ENCODE measurements at regions not wholly inside any gene's neighbourhood (a gene's known extent, or its start where the extent isn't known, plus 50 kb on each side); places are given as distances from the start of the nearest gene placed in this dataset.

DNA sequence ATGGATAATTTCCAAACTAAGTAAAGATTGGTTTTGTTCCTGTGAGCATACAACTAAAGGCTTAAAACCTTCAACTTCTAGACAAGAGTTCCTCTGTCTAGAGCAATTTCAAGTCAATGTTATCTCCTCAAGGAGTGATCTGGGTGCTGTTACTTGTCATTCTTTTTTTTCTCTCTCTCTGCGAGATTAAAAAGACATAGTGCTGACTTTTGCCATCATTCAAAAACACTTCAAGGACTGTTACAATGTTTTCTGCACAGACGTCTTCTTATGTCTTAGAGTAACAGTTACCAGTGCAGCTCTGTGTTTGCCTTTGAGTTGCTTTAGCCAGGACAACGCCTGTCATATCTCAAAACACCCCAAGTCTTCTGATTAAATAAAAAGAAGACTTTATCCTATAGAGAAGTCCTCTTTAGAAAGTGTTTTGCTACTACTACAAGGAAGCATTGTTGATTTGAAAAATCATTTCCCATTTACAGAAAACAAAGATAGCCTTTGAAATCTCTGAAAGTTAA is 263.5 kb upstream of the FERD3L start:
- Histone ChIP-seq H2BK15ac (ENCODE audit: low read length) (no peak overlapping the region), H4K5ac (ENCODE audit: insufficient read length, low read depth, low read length) (no peak overlapping the region), H3K4ac (replicated peaks; ENCODE audit: insufficient read length, low read depth, low read length) (no peak overlapping the region), H3K27me3 (replicated peaks in 1 of 4; ENCODE audit: control insufficient read depth in 3 of 4, extremely low read depth in 1 of 4, insufficient read depth in 3 of 4, low read length in 3 of 4) (no peaks in the 10 kb centered on the region), H3K79me1 (ENCODE audit: low read depth, low read length) (no peaks in the 10 kb centered on the region), H3K36me3 (ENCODE audit: control insufficient read depth in 2 of 4, insufficient read depth in 4 of 4, low read length in 3 of 4) (no peaks in the 10 kb centered on the region), H3K23ac (ENCODE audit: insufficient read length) (no peak overlapping the region), H3K9me3 (ENCODE audit: insufficient read depth in 2 of 2, low read depth in 1 of 2, low read length in 1 of 2) (no peaks in the 10 kb centered on the region), H3K14ac (ENCODE audit: insufficient read length) (no peak overlapping the region), H3K27ac (ENCODE audit: low read depth, low read length) (no peak overlapping the region), H3K23me2 (ENCODE audit: low read depth, low read length) (no peaks in the 10 kb centered on the region), H2BK20ac (ENCODE audit: low read length) (no peak overlapping the region), H2BK120ac (replicated peaks; ENCODE audit: low read depth, low read length) (no peak overlapping the region), H4K20me1 (replicated peaks in 1 of 2; ENCODE audit: control insufficient read depth in 1 of 2, insufficient read depth in 2 of 2, low read length in 2 of 2) (no peaks in the 10 kb centered on the region), H2AK5ac (ENCODE audit: low read depth, low read length) (no peak overlapping the region), H4K8ac (ENCODE audit: extremely low read depth, insufficient read depth, low read length) (no peak overlapping the region), H2BK12ac (ENCODE audit: low read depth, low read length) (no peak overlapping the region), H3K18ac (ENCODE audit: extremely low read depth, low read length) (no peak overlapping the region), H3K4me3 (ENCODE audit: extremely low read depth in 1 of 4, insufficient read depth in 2 of 4, low read depth in 3 of 4, low read length in 4 of 4) (no peak overlapping the region), H3K4me1 (replicated peaks in 1 of 4; ENCODE audit: control insufficient read depth in 3 of 4, insufficient read depth in 4 of 4, low read length in 3 of 4) (peaks cover 0 to 5% (median 3%) of the 10 kb centered on the region in 4 experiments; a peak in 4 of 7 replicates), H3K4me2 (ENCODE audit: insufficient read depth in 1 of 2, low read depth in 2 of 2, low read length in 2 of 2) (no peak overlapping the region), H3K56ac (replicated peaks; ENCODE audit: insufficient read length, low read depth, low read length) (no peak overlapping the region), H3K9ac (replicated peaks in 1 of 4; ENCODE audit: extremely low read depth in 1 of 4, low read depth in 3 of 4, low read length in 3 of 4) (no peak overlapping the region), H4K91ac (replicated peaks; ENCODE audit: insufficient read length, low read length) (no peak overlapping the region), H2AFZ (ENCODE audit: low read length) (no peak overlapping the region), H2BK5ac (ENCODE audit: low read depth, low read length) (no peak overlapping the region), H3K79me2 (ENCODE audit: control insufficient read depth in 1 of 2, insufficient read depth in 2 of 2, low read length in 2 of 2) (no peaks in the 10 kb centered on the region)
- DNase-seq (ENCODE audit: low read depth in 1 of 2, low spot score in 2 of 2): no peak
- TF ChIP-seq TEAD4 (IDR thresholded peaks at IDR 0.05; ENCODE audit: low read depth, low read length) (no peak), KDM4A (IDR thresholded peaks at IDR 0.05; ENCODE audit: low read depth, low read length, severe bottlenecking) (no peak), BACH1 (IDR thresholded peaks at IDR 0.05; ENCODE audit: low read length) (no peak), CBX8 (IDR thresholded peaks at IDR 0.05; ENCODE audit: borderline replicate concordance, low read depth, low read length) (no peak), RNF2 (IDR thresholded peaks at IDR 0.05; ENCODE audit: borderline replicate concordance, low read depth, low read length, missing control alignments, poor library complexity, severe bottlenecking) (no peak)
- TF ChIP-seq, protein P1, sequence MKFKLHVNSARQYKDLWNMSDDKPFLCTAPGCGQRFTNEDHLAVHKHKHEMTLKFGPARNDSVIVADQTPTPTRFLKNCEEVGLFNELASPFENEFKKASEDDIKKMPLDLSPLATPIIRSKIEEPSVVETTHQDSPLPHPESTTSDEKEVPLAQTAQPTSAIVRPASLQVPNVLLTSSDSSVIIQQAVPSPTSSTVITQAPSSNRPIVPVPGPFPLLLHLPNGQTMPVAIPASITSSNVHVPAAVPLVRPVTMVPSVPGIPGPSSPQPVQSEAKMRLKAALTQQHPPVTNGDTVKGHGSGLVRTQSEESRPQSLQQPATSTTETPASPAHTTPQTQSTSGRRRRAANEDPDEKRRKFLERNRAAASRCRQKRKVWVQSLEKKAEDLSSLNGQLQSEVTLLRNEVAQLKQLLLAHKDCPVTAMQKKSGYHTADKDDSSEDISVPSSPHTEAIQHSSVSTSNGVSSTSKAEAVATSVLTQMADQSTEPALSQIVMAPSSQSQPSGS (IDR thresholded peaks at IDR 0.05; ENCODE audit: low read length): no peak
- TF ChIP-seq, protein P2, sequence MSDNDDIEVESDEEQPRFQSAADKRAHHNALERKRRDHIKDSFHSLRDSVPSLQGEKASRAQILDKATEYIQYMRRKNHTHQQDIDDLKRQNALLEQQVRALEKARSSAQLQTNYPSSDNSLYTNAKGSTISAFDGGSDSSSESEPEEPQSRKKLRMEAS (IDR thresholded peaks at IDR 0.05): no peak
- 85% methylated on average over 3 of the region's 3 CpGs; no CpG with 5 or more reads in 1 of the 2 experiments for WGBS, 2 experiments (ENCODE audit: extremely low coverage in 1 of 2, insufficient coverage in 1 of 2, insufficient read length in 1 of 2, insufficient replicate concordance in 2 of 2, low coverage in 1 of 2, low lambda C conversion rate in 2 of 2, missing lambda C conversion rate in 1 of 2)
- no peak for FAIRE-seq
- ChIA-PET CTCF (ENCODE audit: partially characterized antibody) (interaction anchor here (0.9 to 1.1 kb wide), 2 partner anchors 8 to 10 kb away, joined by 3 read pairs; no protein-coding TSS in a partner anchor), POLR2A (ENCODE audit: partially characterized antibody) (no interaction called here)

All from H1 (cell line).